Spleen (tissue), 11 donors: ENCODE measurements at regions not wholly inside any gene's neighbourhood (a gene's known extent, or its start where the extent isn't known, plus 50 kb on each side); places are given as distances from the start of the nearest gene placed in this dataset.
A peak's percentile ranks its signal among the peaks of the same experiment; 100 is the strongest.
"Not testable (repeated sequence)": the region's sequence is repeated elsewhere in the genome, so short reads cannot be mapped to it uniquely, and the experiment has no call there.

Experiments
- DNase-seq: peaks from one replicate; pipeline ENCODE4 v3.0.0-alpha.2; 2020
- H3K27ac ChIP-seq, 8 donors: fragments of 200-600 bp; sonication (generic) in 7 of 8; 1 replicate in 4 of 8; 2 replicates in 4 of 8; pipeline versions ENCODE4 v1.5.0 to v1.8.0; 2016 to 2021; ENCODE audit warnings: inconsistent platforms in 4 of 8, mild to moderate bottlenecking in 4 of 8, moderate library complexity in 1 of 8
- H3K27me3 ChIP-seq, 7 donors: fragments of 200-600 bp; sonication (generic) in 6 of 7; replicated peaks in 1 of 7; 1 replicate in 4 of 7; 2 replicates in 3 of 7; pipeline versions ENCODE4 v1.5.0 to v1.8.0; 2016 to 2021; ENCODE audit warnings: inconsistent platforms in 3 of 7, mild to moderate bottlenecking in 1 of 7
- H3K36me3 ChIP-seq, 6 donors: fragments of 200-600 bp; sonication (generic) in 5 of 6; 1 replicate in 4 of 6; 2 replicates in 2 of 6; pipeline versions ENCODE4 v1.5.0 to v1.8.0; 2016 to 2021; ENCODE audit warnings: inconsistent platforms in 2 of 6
- H3K4me1 ChIP-seq, 6 donors: fragments of 200-600 bp; sonication (generic) in 5 of 6; 1 replicate in 3 of 6; 2 replicates in 3 of 6; pipeline versions ENCODE4 v1.5.0 to v1.8.0; 2016 to 2021; ENCODE audit warnings: inconsistent platforms in 3 of 6
- H3K4me3 ChIP-seq, 8 donors: fragments of 200-600 bp; sonication (generic) in 7 of 8; 1 replicate in 4 of 8; 2 replicates in 4 of 8; pipeline versions ENCODE4 v1.5.0 to v1.8.0; 2016 to 2021; ENCODE audit warnings: inconsistent platforms in 4 of 8, mild to moderate bottlenecking in 4 of 8, moderate library complexity in 2 of 8
- H3K9me3 ChIP-seq, 8 donors: fragments of 200-600 bp; sonication (generic) in 7 of 8; 1 replicate in 4 of 8; 2 replicates in 4 of 8; pipeline versions ENCODE4 v1.5.0 to v1.8.0; 2016 to 2021; ENCODE audit warnings: inconsistent platforms in 4 of 8
- POLR2A ChIP-seq, 3 donors: fragments of 450-650 bp; IDR thresholded peaks; one replicate each; pipeline ENCODE4 v1.5.1; 2017; ENCODE audit warnings: antibody characterized with exemption in 3 of 3, mild to moderate bottlenecking in 1 of 3
- POLR2AphosphoS5 ChIP-seq, 3 donors: sonication (generic); formaldehyde crosslinking; IDR thresholded peaks; one replicate each; pipeline ENCODE4 v1.5.1; 2017; ENCODE audit warnings: antibody characterized with exemption in 3 of 3
- WGBS, 5 donors: extraction: QIAGEN DNeasy Blood & Tissue Kit in 3 of 5; methylation state at CpG; one replicate each; pipeline versions ENCODE4 v1.1.5 to v1.1.7; 2013 to 2018; 5-methylcytosine and 5-hydroxymethylcytosine counted together
- intact Hi-C: fragments of 100-400 bp; cut with DNase I; formaldehyde crosslinking; loops from one replicate; pipeline ENCODE4 v1.15.0; 2023; ENCODE audit warnings: low total_unique reads
- TF ChIP-seq, protein P1 (sequence below), 11 experiments: fragments of 200-600 bp in 7 of 11; fragments of 450-650 bp in 4 of 11; sonication (generic) in 4 of 11; IDR thresholded peaks in 8 of 11; conservative IDR thresholded peaks in 3 of 11; 1 replicate in 7 of 11; 2 replicates in 4 of 11; pipeline versions ENCODE4 v1.4.0 to v1.8.0; 2016 to 2021; ENCODE audit warnings: antibody characterized with exemption in 11 of 11, inconsistent platforms in 4 of 11, mild to moderate bottlenecking in 1 of 11
- donor health status: healthy with polysubstance abuse.
- donor health status: DM: no; HTN: no; CAD: no; lungs with moderate emphysema.
- donor health status: DM: no; HTN: no; CAD: no.
- donor health status: Bipolar disorder and iron deficiency.
- donor health status: healthy.
- donor health status: DM: no; HTN: no; CAD: no.
- donor health status: DM: yes; HTN: yes; CAD: no.

DNA sequence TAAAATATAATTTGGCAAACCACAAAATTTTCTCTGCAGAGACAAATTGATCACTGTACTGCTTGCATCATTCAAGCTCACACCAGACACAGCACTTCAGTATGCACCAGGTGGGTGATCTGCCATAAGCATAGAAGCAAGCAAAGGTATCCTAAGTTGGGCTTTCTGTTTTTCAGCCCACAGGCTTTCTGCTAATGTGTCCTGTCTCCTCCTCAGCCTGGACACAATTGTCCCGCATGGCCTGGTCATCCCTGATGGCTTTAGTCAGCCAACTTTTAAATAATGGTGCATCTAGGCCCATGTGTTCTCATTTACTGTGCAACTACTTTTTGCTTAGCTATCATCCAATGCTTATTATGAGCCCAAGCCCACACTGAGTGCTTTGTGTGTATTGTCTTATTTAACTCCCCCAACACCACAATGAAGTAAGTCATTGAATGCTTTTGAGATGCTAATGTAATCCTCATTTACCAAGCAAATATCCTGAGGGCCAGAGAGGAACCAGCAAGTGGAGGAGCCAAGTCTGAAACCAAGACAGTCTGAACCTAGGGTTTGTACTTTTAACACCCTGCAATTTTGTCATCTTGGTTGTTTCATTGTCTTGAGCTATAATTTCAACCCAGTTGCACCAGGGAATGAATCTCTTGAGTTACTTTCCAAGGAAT lies 111.2 kb upstream of the SETBP1 start:
- intact Hi-C loops: no loop called here
- DNase-seq: no peak
- WGBS, 5 donors: 79 to 100% (median 97%) methylated on average over 1 of the region's 1 CpG

DNA sequence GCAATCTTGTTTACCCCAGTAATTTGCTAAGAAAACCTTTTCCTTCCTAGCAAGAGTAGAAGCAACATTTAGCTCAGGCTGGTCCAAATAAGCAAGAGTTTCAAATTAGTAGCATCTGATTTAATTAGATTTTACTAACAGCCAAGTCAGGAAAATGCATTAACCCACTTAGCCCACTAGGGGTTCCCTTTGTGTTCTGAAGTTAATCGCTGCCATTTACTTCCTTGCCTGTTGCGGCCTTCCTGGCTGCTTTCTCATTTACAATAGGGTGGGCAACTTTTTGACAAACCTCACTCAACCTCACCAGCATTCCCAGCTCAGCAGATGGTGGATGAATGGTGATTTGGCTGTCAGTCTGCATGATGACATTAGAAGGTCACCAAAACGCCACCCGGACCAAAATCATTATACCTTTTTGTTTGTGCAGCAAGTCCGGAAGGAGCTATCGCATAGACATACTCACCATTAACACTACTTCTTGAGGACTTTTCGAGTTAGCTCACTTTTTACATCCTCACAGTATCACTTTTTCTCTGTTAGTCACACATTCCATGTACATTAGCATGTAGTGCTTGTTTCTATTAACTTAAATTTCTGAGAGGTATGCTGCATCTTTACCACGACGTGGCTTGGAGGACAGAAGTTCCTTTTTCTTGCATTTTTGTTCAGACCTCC lies 101.5 kb upstream of the SETBP1 start:
- Histone ChIP-seq H3K4me1 (no peaks in the 10 kb centered on the region), H3K27me3 (no peaks in the 10 kb centered on the region), H3K9me3 (no peaks in the 10 kb centered on the region), H3K27ac (no peak overlapping the region), H3K4me3 (no peak overlapping the region), H3K36me3 (no peaks in the 10 kb centered on the region)
- intact Hi-C loops: no loop called here
- 75 to 85% (median 78%) methylated on average over 9 of the region's 9 CpGs for WGBS, 5 donors
- TF ChIP-seq, protein P1, sequence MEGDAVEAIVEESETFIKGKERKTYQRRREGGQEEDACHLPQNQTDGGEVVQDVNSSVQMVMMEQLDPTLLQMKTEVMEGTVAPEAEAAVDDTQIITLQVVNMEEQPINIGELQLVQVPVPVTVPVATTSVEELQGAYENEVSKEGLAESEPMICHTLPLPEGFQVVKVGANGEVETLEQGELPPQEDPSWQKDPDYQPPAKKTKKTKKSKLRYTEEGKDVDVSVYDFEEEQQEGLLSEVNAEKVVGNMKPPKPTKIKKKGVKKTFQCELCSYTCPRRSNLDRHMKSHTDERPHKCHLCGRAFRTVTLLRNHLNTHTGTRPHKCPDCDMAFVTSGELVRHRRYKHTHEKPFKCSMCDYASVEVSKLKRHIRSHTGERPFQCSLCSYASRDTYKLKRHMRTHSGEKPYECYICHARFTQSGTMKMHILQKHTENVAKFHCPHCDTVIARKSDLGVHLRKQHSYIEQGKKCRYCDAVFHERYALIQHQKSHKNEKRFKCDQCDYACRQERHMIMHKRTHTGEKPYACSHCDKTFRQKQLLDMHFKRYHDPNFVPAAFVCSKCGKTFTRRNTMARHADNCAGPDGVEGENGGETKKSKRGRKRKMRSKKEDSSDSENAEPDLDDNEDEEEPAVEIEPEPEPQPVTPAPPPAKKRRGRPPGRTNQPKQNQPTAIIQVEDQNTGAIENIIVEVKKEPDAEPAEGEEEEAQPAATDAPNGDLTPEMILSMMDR (IDR thresholded peaks at IDR 0.05 in 8 of 11, conservative IDR thresholded peaks at IDR 0.05 in 3 of 11): peak in 9 of 11 experiments; percentile 25 to 64 (median 58)
- no peak for TF ChIP-seq POLR2AphosphoS5 (IDR thresholded peaks at IDR 0.05)
- DNase-seq: no peak

More for the DNA sequence above, 111.2 kb upstream of the SETBP1 start:
- H3K36me3 ChIP-seq: no peaks in the 10 kb centered on the region
- H3K4me3 ChIP-seq: no peak overlapping the region
- no peaks in the 10 kb centered on the region for H3K27me3 ChIP-seq
- H3K9me3 ChIP-seq: no peaks in the 10 kb centered on the region
- TF ChIP-seq POLR2A (IDR thresholded peaks at IDR 0.05): no peak
- no peak for TF ChIP-seq POLR2AphosphoS5 (IDR thresholded peaks at IDR 0.05)
- TF ChIP-seq, protein P1 (IDR thresholded peaks at IDR 0.05 in 8 of 11, conservative IDR thresholded peaks at IDR 0.05 in 3 of 11): no peak
- no peaks in the 10 kb centered on the region for H3K4me1 ChIP-seq
- H3K27ac ChIP-seq: no peak overlapping the region

GRCh38 chr18:44579745-44580144 lies 100.9 kb upstream of the SETBP1 start:
- Histone ChIP-seq H3K4me3 (no peak overlapping the region), H3K4me1 (no peaks in the 10 kb centered on the region), H3K9me3 (no peaks in the 10 kb centered on the region), H3K36me3 (no peaks in the 10 kb centered on the region), H3K27me3 (no peaks in the 10 kb centered on the region), H3K27ac (no peak overlapping the region)
- WGBS, 5 donors: 69 to 88% (median 76%) methylated on average over 7 of the region's 7 CpGs
- TF ChIP-seq, protein P1 (IDR thresholded peaks at IDR 0.05 in 8 of 11, conservative IDR thresholded peaks at IDR 0.05 in 3 of 11): no peak
- no peak for TF ChIP-seq POLR2AphosphoS5 (IDR thresholded peaks at IDR 0.05)
- TF ChIP-seq POLR2A (IDR thresholded peaks at IDR 0.05): no peak
- intact Hi-C loops: no loop called here
- DNase-seq: no peak

DNA sequence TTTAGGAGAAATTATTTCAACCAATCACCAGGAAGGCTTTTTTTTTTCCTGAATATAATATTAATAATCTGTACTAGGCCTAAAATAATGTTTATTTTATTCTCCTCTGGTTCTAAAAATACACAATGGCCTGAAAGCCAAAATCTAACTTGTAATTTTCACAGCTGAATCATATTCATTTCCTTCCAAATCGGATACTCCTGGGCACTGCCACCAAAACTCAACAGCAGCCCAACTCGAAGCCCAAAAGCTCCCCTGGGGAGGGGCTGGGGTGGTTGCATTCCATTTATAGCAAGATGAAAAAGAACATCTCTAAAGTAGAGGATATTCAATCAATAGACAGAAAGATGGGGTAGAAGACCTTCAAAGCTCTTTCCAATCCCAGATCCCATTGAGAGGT lies 100.5 kb upstream of the SETBP1 start:
- no peaks in the 10 kb centered on the region for H3K27me3 ChIP-seq
- no peak overlapping the region for H3K27ac ChIP-seq
- TF ChIP-seq POLR2A (IDR thresholded peaks at IDR 0.05): no peak
- TF ChIP-seq, protein P1 (IDR thresholded peaks at IDR 0.05 in 8 of 11, conservative IDR thresholded peaks at IDR 0.05 in 3 of 11): no peak
- TF ChIP-seq POLR2AphosphoS5 (IDR thresholded peaks at IDR 0.05): no peak
- H3K36me3 ChIP-seq: no peaks in the 10 kb centered on the region
- no peaks in the 10 kb centered on the region for H3K9me3 ChIP-seq
- 65 to 84% (median 78%) methylated on average over 2 of the region's 2 CpGs for WGBS, 5 donors
- H3K4me1 ChIP-seq: no peaks in the 10 kb centered on the region
- intact Hi-C loops: no loop called here
- DNase-seq: no peak
- H3K4me3 ChIP-seq: no peak overlapping the region

GRCh38 chr18:44580782-44581181 lies 99.9 kb upstream of the SETBP1 start:
- H3K4me3 ChIP-seq, H3K9me3 ChIP-seq, intact Hi-C loops, H3K27ac ChIP-seq, H3K36me3 ChIP-seq, H3K4me1 ChIP-seq, H3K27me3 ChIP-seq: not testable (repeated sequence)
- DNase-seq: peak; percentile 69
- WGBS, 5 donors: 96 to 100% (median 98%) methylated on average over 5 to 28 of the region's 28 CpGs
